ENCODE measurements at regions not wholly inside any gene's neighbourhood (a gene's known extent, or its start where the extent isn't known, plus 50 kb on each side); places are given as distances from the start of the nearest gene placed in this dataset.

DNA sequence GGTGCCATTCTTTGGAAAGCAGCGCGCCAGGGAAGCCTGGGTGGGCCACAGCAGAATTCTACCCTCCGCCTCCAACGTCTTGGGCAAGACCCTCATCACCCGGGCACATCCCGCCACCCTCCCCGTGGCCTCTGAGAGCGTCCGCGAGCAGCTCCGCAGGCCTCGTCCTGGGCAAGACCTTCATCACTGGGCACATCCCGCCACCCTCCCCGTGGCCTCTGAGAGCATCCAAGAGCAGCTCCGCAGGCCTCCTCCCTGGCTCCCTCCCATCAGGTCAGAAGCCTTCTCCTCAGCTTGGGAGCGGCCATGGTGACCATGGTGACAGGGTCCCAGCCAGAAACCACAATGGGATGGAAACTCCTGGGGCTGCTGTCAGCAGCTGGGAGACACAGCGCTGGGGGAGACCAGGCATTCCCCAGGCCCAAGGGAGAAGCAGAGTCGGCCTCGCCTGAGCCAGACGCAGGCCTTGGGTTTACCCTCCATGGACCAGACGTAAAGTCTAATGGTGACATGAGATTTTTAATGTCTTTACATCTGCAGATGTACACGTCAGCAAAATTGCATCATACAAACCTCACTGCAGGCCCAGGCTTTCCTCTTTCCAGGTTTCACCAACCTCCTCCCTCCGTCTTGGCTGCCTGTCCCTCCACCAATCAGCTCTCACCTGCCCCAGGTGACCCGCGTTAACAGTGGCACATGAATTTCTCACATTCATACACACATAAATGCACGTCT is 55.1 kb upstream of the PPP2R2D start:
- no peak for ATAC-seq
- 79 to 87% methylated on average over 10 of the region's 26 CpGs for WGBS, 2 donors (ENCODE audit: low coverage in 1 of 2)

DNA sequence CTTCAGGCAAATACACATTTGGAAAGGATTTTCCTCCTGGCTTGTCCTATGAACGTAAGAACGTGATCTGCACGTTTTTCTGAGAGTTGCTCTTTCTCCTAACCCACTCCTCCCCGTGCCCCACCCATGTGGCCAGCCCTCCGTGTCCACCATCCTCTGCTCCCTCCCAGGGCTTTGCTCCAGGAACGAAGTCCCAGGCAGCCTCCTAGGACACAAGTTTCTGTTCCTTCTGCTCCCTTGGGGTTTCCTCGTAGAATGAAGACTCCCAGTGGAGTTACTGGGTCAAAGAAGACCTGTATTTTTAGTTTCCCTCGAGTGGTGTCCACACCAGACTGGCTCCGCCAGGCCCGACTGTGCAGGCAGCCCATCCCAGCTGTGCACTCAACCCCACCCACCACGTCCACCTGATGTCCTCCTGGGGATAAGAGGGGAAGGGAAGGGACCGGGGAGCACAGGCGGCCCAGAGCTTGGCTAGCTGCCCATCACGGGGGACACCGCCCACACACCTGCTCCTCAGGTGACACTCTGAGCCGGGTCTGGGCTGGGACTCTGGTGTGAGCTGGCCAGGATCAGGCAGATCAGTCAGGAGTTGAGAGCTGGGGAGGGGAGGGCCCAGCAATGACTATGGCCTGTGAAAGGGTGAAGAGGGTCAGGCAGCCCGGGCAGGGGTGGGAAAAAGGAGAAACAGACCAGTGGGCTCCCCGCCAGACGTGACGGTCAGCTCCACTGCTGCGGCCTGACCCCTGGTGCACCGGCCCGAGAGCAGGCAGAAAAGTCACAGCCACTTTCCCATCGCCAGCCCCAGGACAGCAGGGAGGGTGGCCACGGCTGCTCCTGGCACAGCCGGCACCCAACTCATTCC is 54.3 kb upstream of the PPP2R2D start:
- WGBS, 2 donors (ENCODE audit: low coverage in 1 of 2), result 58% methylated on average over 7 of the region's 26 CpGs; no CpG with 5 or more reads in 1 of the 2 donors
- no peak for ATAC-seq

More for the DNA sequence above, 55.1 kb upstream of the PPP2R2D start:
- no peak overlapping the region for H3K27ac ChIP-seq
- no peak for TF ChIP-seq POLR2AphosphoS5 (IDR thresholded peaks at IDR 0.05)
- TF ChIP-seq POLR2A (IDR thresholded peaks at IDR 0.05), result no peak
- TF ChIP-seq, protein P1, sequence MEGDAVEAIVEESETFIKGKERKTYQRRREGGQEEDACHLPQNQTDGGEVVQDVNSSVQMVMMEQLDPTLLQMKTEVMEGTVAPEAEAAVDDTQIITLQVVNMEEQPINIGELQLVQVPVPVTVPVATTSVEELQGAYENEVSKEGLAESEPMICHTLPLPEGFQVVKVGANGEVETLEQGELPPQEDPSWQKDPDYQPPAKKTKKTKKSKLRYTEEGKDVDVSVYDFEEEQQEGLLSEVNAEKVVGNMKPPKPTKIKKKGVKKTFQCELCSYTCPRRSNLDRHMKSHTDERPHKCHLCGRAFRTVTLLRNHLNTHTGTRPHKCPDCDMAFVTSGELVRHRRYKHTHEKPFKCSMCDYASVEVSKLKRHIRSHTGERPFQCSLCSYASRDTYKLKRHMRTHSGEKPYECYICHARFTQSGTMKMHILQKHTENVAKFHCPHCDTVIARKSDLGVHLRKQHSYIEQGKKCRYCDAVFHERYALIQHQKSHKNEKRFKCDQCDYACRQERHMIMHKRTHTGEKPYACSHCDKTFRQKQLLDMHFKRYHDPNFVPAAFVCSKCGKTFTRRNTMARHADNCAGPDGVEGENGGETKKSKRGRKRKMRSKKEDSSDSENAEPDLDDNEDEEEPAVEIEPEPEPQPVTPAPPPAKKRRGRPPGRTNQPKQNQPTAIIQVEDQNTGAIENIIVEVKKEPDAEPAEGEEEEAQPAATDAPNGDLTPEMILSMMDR (IDR thresholded peaks at IDR 0.05), result no peak
- TF ChIP-seq EP300 (IDR thresholded peaks at IDR 0.05), result no peak
- H3K36me3 ChIP-seq, result no peaks in the 10 kb centered on the region
- peaks cover 12% of the 10 kb centered on the region for H3K27me3 ChIP-seq
- H3K4me1 ChIP-seq, result no peaks in the 10 kb centered on the region
- no peaks in the 10 kb centered on the region for H3K9me3 ChIP-seq
- no peak overlapping the region for H3K4me3 ChIP-seq

DNA sequence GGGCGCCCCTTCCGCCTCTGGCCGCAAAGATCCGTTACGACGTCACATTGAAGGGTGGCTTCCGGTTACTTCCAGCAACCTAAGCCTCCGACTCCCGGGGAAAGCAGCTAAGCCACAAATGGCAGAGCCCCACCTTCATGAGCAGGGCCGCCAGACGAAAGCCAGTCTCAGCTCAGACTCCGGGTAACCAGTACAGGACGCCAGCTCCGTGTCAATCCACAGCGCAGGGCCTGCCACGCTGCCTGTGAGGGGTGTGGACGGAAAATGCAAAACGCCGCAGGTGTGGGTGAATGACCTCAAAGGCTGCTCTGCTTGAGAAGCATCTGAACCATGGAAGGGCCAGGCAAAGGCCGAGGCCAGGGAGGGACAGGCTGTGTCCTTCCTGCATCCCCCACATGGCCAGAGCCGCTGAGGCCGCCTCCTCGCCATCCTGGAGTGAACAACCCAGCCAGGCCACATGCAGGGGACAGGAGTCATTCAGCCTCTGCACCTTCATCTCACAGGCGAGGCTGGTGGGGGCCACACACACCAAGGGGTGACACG is 53.5 kb upstream of the PPP2R2D start:
- no peaks in the 10 kb centered on the region for H3K9me3 ChIP-seq
- TF ChIP-seq, protein P1 (IDR thresholded peaks at IDR 0.05), result no peak
- TF ChIP-seq EP300 (IDR thresholded peaks at IDR 0.05) (no peak), POLR2A (IDR thresholded peaks at IDR 0.05) (no peak), POLR2AphosphoS5 (IDR thresholded peaks at IDR 0.05) (no peak)
- ATAC-seq, result no peak
- no peak overlapping the region for H3K27ac ChIP-seq
- H3K27me3 ChIP-seq, result peaks cover 12% of the 10 kb centered on the region
- H3K4me1 ChIP-seq, result no peaks in the 10 kb centered on the region
- no peaks in the 10 kb centered on the region for H3K36me3 ChIP-seq
- WGBS, 2 donors (ENCODE audit: low coverage in 1 of 2), result 50 to 96% methylated on average over 2 to 5 of the region's 25 CpGs
- H3K4me3 ChIP-seq, result no peak overlapping the region

More for the DNA sequence above, 54.3 kb upstream of the PPP2R2D start:
- Histone ChIP-seq H3K4me1 (no peaks in the 10 kb centered on the region), H3K4me3 (no peak overlapping the region), H3K9me3 (no peaks in the 10 kb centered on the region), H3K27ac (no peak overlapping the region), H3K27me3 (peaks cover 12% of the 10 kb centered on the region), H3K36me3 (no peaks in the 10 kb centered on the region)
- TF ChIP-seq POLR2A (IDR thresholded peaks at IDR 0.05) (no peak), POLR2AphosphoS5 (IDR thresholded peaks at IDR 0.05) (no peak), EP300 (IDR thresholded peaks at IDR 0.05) (no peak)
- TF ChIP-seq, protein P1 (IDR thresholded peaks at IDR 0.05), result no peak

DNA sequence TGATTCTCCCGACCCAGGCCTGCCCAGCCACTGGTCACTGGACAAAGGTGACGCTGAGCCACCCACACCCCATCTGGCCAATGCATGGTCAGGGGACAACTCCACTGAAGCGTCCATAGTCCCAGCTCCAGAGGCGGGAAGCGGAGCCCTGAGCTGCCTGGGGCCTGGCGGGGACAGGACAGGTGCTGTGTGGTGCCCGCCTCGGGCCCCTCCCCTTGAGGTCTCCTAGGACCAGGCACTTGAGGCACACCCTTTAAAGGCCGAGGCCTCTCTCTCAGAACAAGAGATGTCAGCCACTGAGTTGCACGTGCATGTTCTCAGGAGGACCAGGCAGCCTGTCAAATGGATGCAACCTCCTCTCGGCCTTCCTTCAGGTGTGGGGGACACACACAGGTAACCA is 52.5 kb upstream of the PPP2R2D start:
- no CpG with 5 or more reads among the region's 11 CpGs for WGBS, 2 donors (ENCODE audit: low coverage in 1 of 2)
- no peak for ATAC-seq
- Histone ChIP-seq H3K27ac (no peak overlapping the region), H3K9me3 (no peaks in the 10 kb centered on the region), H3K27me3 (peaks cover 16% of the 10 kb centered on the region), H3K4me3 (no peak overlapping the region), H3K36me3 (no peaks in the 10 kb centered on the region), H3K4me1 (no peaks in the 10 kb centered on the region)
- TF ChIP-seq, protein P1 (IDR thresholded peaks at IDR 0.05), result no peak
- no peak for TF ChIP-seq POLR2AphosphoS5 (IDR thresholded peaks at IDR 0.05)
- no peak for TF ChIP-seq POLR2A (IDR thresholded peaks at IDR 0.05)
- no peak for TF ChIP-seq EP300 (IDR thresholded peaks at IDR 0.05)

All from gastroesophageal sphincter (tissue), 4 donors.